ENCODE measurements at regions not wholly inside any gene's neighbourhood (a gene's known extent, or its start where the extent isn't known, plus 50 kb on each side); places are given as distances from the start of the nearest gene placed in this dataset.

DNA sequence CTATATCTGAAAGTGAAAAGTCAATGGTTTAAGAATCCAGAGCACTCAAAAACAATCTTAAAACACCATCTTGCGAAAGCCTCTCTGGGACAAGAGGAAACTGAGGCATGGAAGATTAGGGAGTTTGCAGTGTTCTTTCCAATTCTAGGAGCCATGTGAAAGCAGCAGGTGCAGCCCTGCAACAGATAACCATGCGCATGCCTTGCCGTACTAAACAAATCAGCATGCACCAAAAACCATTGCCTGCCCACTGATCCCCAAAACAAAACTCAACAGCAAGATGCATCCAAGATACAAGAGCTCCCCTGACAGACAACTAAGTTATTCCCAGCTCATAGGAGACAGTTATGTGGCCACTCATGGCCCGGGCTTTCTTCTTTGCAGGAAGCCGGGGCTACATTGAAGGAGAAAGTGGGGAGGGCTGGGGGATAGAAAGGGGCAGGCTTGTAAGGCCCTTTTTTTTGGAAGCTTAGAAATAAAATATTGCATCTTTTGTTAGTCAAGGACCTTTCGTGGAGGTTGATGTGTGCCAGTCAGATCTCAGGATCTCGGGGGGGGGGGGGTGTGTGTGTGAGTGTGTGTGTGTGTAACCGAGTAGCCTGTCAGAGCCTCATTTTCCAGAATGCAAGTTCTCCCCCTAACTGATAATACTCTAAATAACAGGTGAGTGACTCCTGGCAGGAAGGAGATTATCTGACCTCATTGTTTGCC lies 178.4 kb downstream of the MBOAT1 start:
- H3K9me3 Mint-ChIP-seq: no peaks in the 10 kb centered on the region
- H3K27me3 Mint-ChIP-seq: peaks cover 36% of the 10 kb centered on the region
- DNase-seq (ENCODE audit: low spot score in 2 of 2) (no peak), ATAC-seq (replicated peaks; ENCODE audit: extremely low read depth, poor library complexity, severe bottlenecking) (no peak)
- H3K4me1 Mint-ChIP-seq: no peaks in the 10 kb centered on the region
- no peak overlapping the region for H3K27ac Mint-ChIP-seq (ENCODE audit: low read depth)
- H3K36me3 Mint-ChIP-seq (ENCODE audit: insufficient read depth): no peaks in the 10 kb centered on the region
- no peak overlapping the region for H3K4me3 Mint-ChIP-seq

DNA sequence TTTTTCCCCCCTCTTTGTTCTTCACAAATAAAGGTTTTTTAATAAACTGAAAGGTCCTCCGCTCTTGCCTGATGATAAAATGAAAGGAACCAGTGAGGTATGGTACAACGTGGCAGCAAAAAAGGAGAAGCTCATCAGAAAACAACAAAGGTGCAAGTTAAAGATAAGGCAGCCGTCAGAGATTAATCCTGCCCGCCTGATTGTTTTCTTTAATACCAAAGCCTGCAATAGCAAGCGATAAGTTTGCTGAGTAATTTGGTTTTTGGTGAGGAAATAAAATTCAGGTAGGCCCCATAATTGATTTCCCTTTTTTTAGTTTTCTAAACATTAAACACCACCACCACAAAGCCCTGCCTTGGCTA lies 177.9 kb downstream of the MBOAT1 start:
- Mint-ChIP-seq H3K4me3 (no peak overlapping the region), H3K27me3 (peaks cover 36% of the 10 kb centered on the region), H3K27ac (ENCODE audit: low read depth) (no peak overlapping the region), H3K36me3 (ENCODE audit: insufficient read depth) (no peaks in the 10 kb centered on the region), H3K4me1 (no peaks in the 10 kb centered on the region), H3K9me3 (no peaks in the 10 kb centered on the region)
- ATAC-seq (replicated peaks; ENCODE audit: extremely low read depth, poor library complexity, severe bottlenecking): no peak
- no peak for DNase-seq (ENCODE audit: low spot score in 2 of 2)

DNA sequence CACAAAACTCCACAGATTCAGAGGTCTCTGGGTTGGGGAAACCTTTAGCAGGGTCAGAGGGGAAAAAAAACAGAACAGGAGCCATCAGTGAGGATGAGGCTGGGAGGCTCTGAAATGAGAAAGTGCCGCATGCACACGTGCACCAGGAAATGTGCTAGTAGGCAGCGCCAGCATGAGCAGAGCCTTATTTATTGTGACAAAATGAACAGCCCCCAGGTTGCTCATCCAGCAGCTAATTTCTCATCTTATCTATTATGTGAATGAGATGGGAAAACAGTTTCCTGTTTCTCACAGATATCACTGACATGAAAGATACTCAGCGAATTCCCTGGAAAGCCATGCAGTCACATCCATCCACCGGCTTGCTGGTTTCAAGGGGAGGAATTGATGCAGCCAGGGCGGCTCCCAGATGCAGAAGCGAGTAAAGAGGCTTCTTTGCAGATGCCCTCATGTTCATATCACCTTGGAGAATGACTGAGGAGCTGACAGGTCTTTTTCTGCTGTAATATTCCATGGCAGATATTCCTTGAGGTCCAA lies 176.1 kb downstream of the MBOAT1 start:
- ATAC-seq (replicated peaks; ENCODE audit: extremely low read depth, poor library complexity, severe bottlenecking) (no peak), DNase-seq (ENCODE audit: low spot score in 2 of 2) (no peak)
- Mint-ChIP-seq H3K27me3 (peaks cover 24% of the 10 kb centered on the region), H3K27ac (ENCODE audit: low read depth) (no peak overlapping the region), H3K36me3 (ENCODE audit: insufficient read depth) (no peaks in the 10 kb centered on the region), H3K4me1 (no peaks in the 10 kb centered on the region), H3K4me3 (no peak overlapping the region), H3K9me3 (no peaks in the 10 kb centered on the region)

DNA sequence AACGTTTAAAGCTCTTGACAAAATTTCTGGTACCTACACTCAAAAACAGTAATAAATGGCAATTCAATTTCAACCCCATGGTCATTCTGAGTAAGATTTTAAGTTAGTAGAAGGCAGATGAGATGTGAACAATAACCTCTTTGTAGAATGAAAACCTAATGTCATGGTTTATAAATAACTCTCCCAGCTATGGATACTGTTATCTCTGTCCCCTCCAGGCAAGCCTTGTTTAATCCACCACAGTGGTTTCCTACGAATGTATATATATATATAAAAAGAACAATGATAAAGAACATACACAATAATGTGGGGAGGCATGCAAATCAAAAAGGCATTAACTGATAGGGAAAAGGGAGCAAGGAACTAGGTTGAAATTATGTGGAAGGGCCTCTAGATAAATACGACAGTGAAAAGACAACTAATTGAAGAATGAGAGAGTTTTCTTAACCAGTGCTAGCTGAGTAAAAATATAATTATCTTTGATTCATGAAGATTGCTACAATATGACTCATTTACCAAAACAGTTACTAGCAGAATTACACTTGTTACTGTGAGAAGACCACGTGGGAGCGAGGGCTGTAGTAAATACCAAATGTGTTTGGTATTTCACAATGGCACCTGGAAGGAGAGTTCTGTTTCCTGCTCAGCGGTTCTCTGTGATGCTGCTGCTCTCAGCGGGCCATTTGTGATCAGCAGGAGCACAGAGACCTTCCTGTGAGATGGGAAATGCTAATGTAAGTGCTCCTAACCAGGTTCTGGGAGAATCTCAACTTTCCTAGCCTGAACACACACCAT lies 173.7 kb downstream of the MBOAT1 start:
- DNase-seq (ENCODE audit: low spot score in 2 of 2) (no peak), ATAC-seq (replicated peaks; ENCODE audit: extremely low read depth, poor library complexity, severe bottlenecking) (no peak)
- no peaks in the 10 kb centered on the region for H3K36me3 Mint-ChIP-seq (ENCODE audit: insufficient read depth)
- no peaks in the 10 kb centered on the region for H3K9me3 Mint-ChIP-seq
- no peak overlapping the region for H3K27ac Mint-ChIP-seq (ENCODE audit: low read depth)
- H3K4me1 Mint-ChIP-seq: no peaks in the 10 kb centered on the region
- H3K4me3 Mint-ChIP-seq: no peak overlapping the region
- H3K27me3 Mint-ChIP-seq: peaks cover 24% of the 10 kb centered on the region

DNA sequence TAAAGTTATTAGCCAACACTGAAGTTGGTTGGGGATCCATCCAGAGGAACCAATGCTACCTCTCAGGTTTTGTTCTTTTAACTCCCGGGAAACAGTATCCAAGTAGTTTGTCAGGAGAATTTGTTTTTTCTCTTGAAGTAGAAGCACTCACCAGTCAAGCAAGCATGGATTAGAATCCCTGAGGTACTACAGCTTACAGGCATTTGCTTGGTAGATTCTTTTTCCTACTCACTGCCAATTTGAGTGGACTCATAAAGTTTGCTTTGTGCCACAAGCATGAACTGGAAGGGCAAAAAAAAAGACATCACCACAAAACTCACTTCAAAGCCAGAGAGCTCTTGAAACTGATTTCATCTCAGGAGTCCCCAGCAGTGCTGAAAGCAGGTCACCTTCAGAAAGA lies 167.4 kb downstream of the MBOAT1 start:
- DNase-seq (ENCODE audit: low spot score in 2 of 2) (no peak), ATAC-seq (replicated peaks; ENCODE audit: extremely low read depth, poor library complexity, severe bottlenecking) (no peak)
- H3K9me3 Mint-ChIP-seq: no peaks in the 10 kb centered on the region
- H3K36me3 Mint-ChIP-seq (ENCODE audit: insufficient read depth): no peaks in the 10 kb centered on the region
- no peak overlapping the region for H3K4me3 Mint-ChIP-seq
- no peaks in the 10 kb centered on the region for H3K27me3 Mint-ChIP-seq
- no peaks in the 10 kb centered on the region for H3K4me1 Mint-ChIP-seq
- no peak overlapping the region for H3K27ac Mint-ChIP-seq (ENCODE audit: low read depth)
